ENCODE measurements at regions not wholly inside any gene's neighbourhood (a gene's known extent, or its start where the extent isn't known, plus 50 kb on each side); places are given as distances from the start of the nearest gene placed in this dataset.

GRCh38 chr5:43839218-43839617 is 236.2 kb downstream of the NNT start:
- TF ChIP-seq CTCF (IDR thresholded peaks at IDR 0.05; ENCODE audit: insufficient read depth, low read length, poor library complexity, severe bottlenecking), result no peak
- TF ChIP-seq EZH2phosphoT487 (conservative IDR thresholded peaks at IDR 0.05; ENCODE audit: low read length), result no peak

Data from SU-DHL-6 (cell line).